CD4-positive, alpha-beta T cell (primary cell): ENCODE measurements at regions not wholly inside any gene's neighbourhood (a gene's known extent, or its start where the extent isn't known, plus 50 kb on each side); places are given as distances from the start of the nearest gene placed in this dataset.

Experiments used
- ATAC-seq: fragments of 200-7000 bp; cut with Tn5 transposase; one replicate; pipeline ENCODE4 v1.10.0; 2022; ENCODE audit warnings: mild to moderate bottlenecking; ENCODE audit not compliant: poor library complexity
- CTCF ChIA-PET: fragments of 350-600 bp; sonication (Branson Sonifier 250); formaldehyde crosslinking; loops from one replicate; lab custom pipeline; 2021; ENCODE audit warnings: antibody characterized with exemption, inconsistent platforms; lab: Charles Lee
- POLR2A ChIA-PET: fragments of 350-600 bp; sonication (Branson Sonifier 250); formaldehyde crosslinking; loops from one replicate; lab custom pipeline; 2021; ENCODE audit warnings: antibody characterized with exemption, inconsistent platforms; lab: Charles Lee
- DNase-seq, 14 experiments: peaks; one replicate each; pipeline ENCODE4 v3.0.0-alpha.2; 2013 to 2020; ENCODE audit warnings: mixed read lengths in 2 of 14
- H3K27ac ChIP-seq, 2 donors: one replicate each; pipeline versions ENCODE4 v1.5.1 to v1.7.0; 2013; ENCODE audit warnings: low read length in 2 of 2, low read depth in 1 of 2, mild to moderate bottlenecking in 1 of 2
- H3K27me3 ChIP-seq, 2 experiments: 1 replicate in 1 of 2; 2 replicates in 1 of 2; pipeline versions ENCODE4 v1.6.1 to v1.7.0; 2013; ENCODE audit warnings: low read length in 2 of 2, control low read depth in 1 of 2, mild to moderate bottlenecking in 1 of 2, moderate library complexity in 1 of 2; ENCODE audit not compliant: insufficient read depth in 2 of 2, control insufficient read depth in 1 of 2
- H3K36me3 ChIP-seq: one replicate; pipeline ENCODE4 v1.6.1; 2013; ENCODE audit warnings: low read length, control low read depth; ENCODE audit not compliant: insufficient read depth
- H3K4me1 ChIP-seq: one replicate; pipeline ENCODE4 v1.6.1; 2013; ENCODE audit warnings: low read length, control low read depth; ENCODE audit not compliant: insufficient read depth
- H3K4me3 ChIP-seq: one replicate; pipeline ENCODE4 v1.5.1; 2013; ENCODE audit warnings: mild to moderate bottlenecking, low read length, moderate library complexity
- H3K9me3 ChIP-seq, 2 experiments: 1 replicate in 1 of 2; 2 replicates in 1 of 2; pipeline versions ENCODE4 v1.6.1 to v1.7.0; 2013; ENCODE audit warnings: low read length in 2 of 2, mild to moderate bottlenecking in 2 of 2, control low read depth in 1 of 2, moderate library complexity in 1 of 2; ENCODE audit not compliant: control insufficient read depth in 1 of 2, insufficient read depth in 1 of 2
- H3K27ac Mint-ChIP-seq: one replicate; pipeline ENCODE4 v1.8.0; 2020; ENCODE audit warnings: mixed read lengths
- H3K27me3 Mint-ChIP-seq: one replicate; pipeline ENCODE4 v1.8.0; 2021; ENCODE audit warnings: mixed read lengths
- H3K36me3 Mint-ChIP-seq: one replicate; pipeline ENCODE4 v1.8.0; 2021; ENCODE audit warnings: low read depth, mixed read lengths
- H3K4me1 Mint-ChIP-seq: one replicate; pipeline ENCODE4 v1.8.0; 2021; ENCODE audit warnings: low read depth, mixed read lengths
- H3K4me3 Mint-ChIP-seq: one replicate; pipeline ENCODE4 v1.8.0; 2020; ENCODE audit warnings: mild to moderate bottlenecking, mixed read lengths
- H3K9me3 Mint-ChIP-seq: one replicate; pipeline ENCODE4 v1.8.0; 2020; ENCODE audit warnings: mixed read lengths
- CTCF ChIP-seq: fragments of 200-600 bp; IDR thresholded peaks from one replicate; pipeline ENCODE4 v1.8.0; 2022; ENCODE audit warnings: antibody characterized with exemption, mild to moderate bottlenecking
- intact Hi-C, 2 experiments: fragments of 100-400 bp; cut with DNase I in 1 of 2; cut with micrococcal nuclease in 1 of 2; formaldehyde crosslinking; loops; one replicate each; pipeline versions ENCODE4 v1.15.1 to v1.9.0; 2023 to 2025; cut with DNase I, micrococcal nuclease

GRCh38 chr11:19539861-19540260 is 172.8 kb upstream of the NAV2 start:
- Mint-ChIP-seq H3K4me1 (no peaks in the 10 kb centered on the region), H3K9me3 (no peaks in the 10 kb centered on the region), H3K36me3 (no peaks in the 10 kb centered on the region), H3K4me3 (no peak overlapping the region), H3K27ac (no peak overlapping the region), H3K27me3 (peaks cover 23% of the 10 kb centered on the region)
- Histone ChIP-seq H3K9me3 (no peaks in the 10 kb centered on the region), H3K4me3 (no peak overlapping the region), H3K36me3 (no peaks in the 10 kb centered on the region), H3K27ac (no peak overlapping the region), H3K4me1 (no peaks in the 10 kb centered on the region), H3K27me3 (peaks cover 0 to 6% of the 10 kb centered on the region in 2 experiments)
- ChIA-PET POLR2A (no interaction called here), CTCF (no interaction called here)
- no peak for TF ChIP-seq CTCF
- no peak for DNase-seq
- ATAC-seq = no peak
- intact Hi-C loops = no loop called here

- no peaks in the 10 kb centered on the region for H3K4me1 ChIP-seq
- H3K27ac ChIP-seq = no peak overlapping the region
- H3K4me1 Mint-ChIP-seq = no peaks in the 10 kb centered on the region
- H3K27me3 Mint-ChIP-seq = peaks cover 23% of the 10 kb centered on the region
- POLR2A ChIA-PET = no interaction called here
- TF ChIP-seq CTCF = no peak
- H3K27me3 ChIP-seq = no peaks in the 10 kb centered on the region
- CTCF ChIA-PET = no interaction called here
- H3K4me3 Mint-ChIP-seq = no peak overlapping the region
- no peaks in the 10 kb centered on the region for H3K9me3 Mint-ChIP-seq
- DNase-seq = no peak
- intact Hi-C loops = no loop called here
- no peaks in the 10 kb centered on the region for H3K36me3 Mint-ChIP-seq
- H3K27ac Mint-ChIP-seq = no peak overlapping the region
- H3K4me3 ChIP-seq = no peak overlapping the region
- no peak for ATAC-seq
- no peaks in the 10 kb centered on the region for H3K9me3 ChIP-seq
- no peaks in the 10 kb centered on the region for H3K36me3 ChIP-seq
Observed at GRCh38 chr11:19537803-19538453, 174.7 kb upstream of the NAV2 start.

GRCh38 chr11:19536131-19536530 is 176.5 kb upstream of the NAV2 start:
- no peaks in the 10 kb centered on the region for H3K4me1 Mint-ChIP-seq
- H3K4me3 Mint-ChIP-seq = no peak overlapping the region
- POLR2A ChIA-PET = no interaction called here
- Histone ChIP-seq H3K36me3 (no peaks in the 10 kb centered on the region), H3K27me3 (no peaks in the 10 kb centered on the region), H3K27ac (no peak overlapping the region), H3K9me3 (no peaks in the 10 kb centered on the region), H3K4me3 (no peak overlapping the region), H3K4me1 (no peaks in the 10 kb centered on the region)
- DNase-seq (no peak), ATAC-seq (no peak)
- no peaks in the 10 kb centered on the region for H3K36me3 Mint-ChIP-seq
- CTCF ChIA-PET = no interaction called here
- intact Hi-C loops = no loop called here
- H3K27me3 Mint-ChIP-seq = peaks cover 27% of the 10 kb centered on the region
- no peak overlapping the region for H3K27ac Mint-ChIP-seq
- TF ChIP-seq CTCF = no peak
- H3K9me3 Mint-ChIP-seq = no peaks in the 10 kb centered on the region
